WTC11 (cell line): ENCODE measurements at regions not wholly inside any gene's neighbourhood (a gene's known extent, or its start where the extent isn't known, plus 50 kb on each side); places are given as distances from the start of the nearest gene placed in this dataset.

Experiments
- ATF1 ChIP-seq: sonication (generic); formaldehyde crosslinking; IDR thresholded peaks from 2 replicates; pipeline ENCODE4 v1.8.1; 2023; ENCODE audit warnings: mild to moderate bottlenecking, moderate library complexity, missing genetic modification reagents
- CTCF ChIP-seq: fragments of 200-600 bp; IDR thresholded peaks from 2 replicates; pipeline ENCODE4 v1.8.0; 2022; ENCODE audit warnings: antibody characterized with exemption
- MAX ChIP-seq: sonication (generic); formaldehyde crosslinking; IDR thresholded peaks from 2 replicates; pipeline ENCODE4 v1.8.0; 2022; ENCODE audit warnings: mild to moderate bottlenecking, missing genetic modification reagents
- ZNF512 ChIP-seq: sonication (generic); formaldehyde crosslinking; IDR thresholded peaks from 2 replicates; pipeline ENCODE4 v1.8.1; 2022; ENCODE audit warnings: missing genetic modification reagents, borderline replicate concordance
- TF ChIP-seq, protein P1 (sequence below): sonication (generic); formaldehyde crosslinking; conservative IDR thresholded peaks from 2 replicates; pipeline ENCODE4 v1.8.1; 2022; ENCODE audit warnings: mild to moderate bottlenecking, missing genetic modification reagents
- TF ChIP-seq, protein P2 (sequence below): sonication (generic); formaldehyde crosslinking; IDR thresholded peaks from 2 replicates; pipeline ENCODE4 v1.8.1; 2023; ENCODE audit warnings: mild to moderate bottlenecking, missing genetic modification reagents
- TF ChIP-seq, protein P3 (sequence below): sonication (generic); formaldehyde crosslinking; IDR thresholded peaks from 2 replicates; pipeline ENCODE4 v1.8.1; 2023; ENCODE audit warnings: mild to moderate bottlenecking, missing genetic modification reagents, moderate library complexity

GRCh38 chr4:55183926-55184599 lies 58.7 kb upstream of the KDR start:
- TF ChIP-seq CTCF (no peak), ZNF512 (CRISPR knock-in tag) (no peak), ATF1 (CRISPR knock-in tag) (no peak), MAX (CRISPR knock-in tag) (0 out of 2 replicates have a peak, but pooled peaks have one; percentile 8)
- TF ChIP-seq, protein P1, sequence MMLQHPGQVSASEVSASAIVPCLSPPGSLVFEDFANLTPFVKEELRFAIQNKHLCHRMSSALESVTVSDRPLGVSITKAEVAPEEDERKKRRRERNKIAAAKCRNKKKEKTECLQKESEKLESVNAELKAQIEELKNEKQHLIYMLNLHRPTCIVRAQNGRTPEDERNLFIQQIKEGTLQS (CRISPR knock-in tag) = no peak
- TF ChIP-seq, protein P2, sequence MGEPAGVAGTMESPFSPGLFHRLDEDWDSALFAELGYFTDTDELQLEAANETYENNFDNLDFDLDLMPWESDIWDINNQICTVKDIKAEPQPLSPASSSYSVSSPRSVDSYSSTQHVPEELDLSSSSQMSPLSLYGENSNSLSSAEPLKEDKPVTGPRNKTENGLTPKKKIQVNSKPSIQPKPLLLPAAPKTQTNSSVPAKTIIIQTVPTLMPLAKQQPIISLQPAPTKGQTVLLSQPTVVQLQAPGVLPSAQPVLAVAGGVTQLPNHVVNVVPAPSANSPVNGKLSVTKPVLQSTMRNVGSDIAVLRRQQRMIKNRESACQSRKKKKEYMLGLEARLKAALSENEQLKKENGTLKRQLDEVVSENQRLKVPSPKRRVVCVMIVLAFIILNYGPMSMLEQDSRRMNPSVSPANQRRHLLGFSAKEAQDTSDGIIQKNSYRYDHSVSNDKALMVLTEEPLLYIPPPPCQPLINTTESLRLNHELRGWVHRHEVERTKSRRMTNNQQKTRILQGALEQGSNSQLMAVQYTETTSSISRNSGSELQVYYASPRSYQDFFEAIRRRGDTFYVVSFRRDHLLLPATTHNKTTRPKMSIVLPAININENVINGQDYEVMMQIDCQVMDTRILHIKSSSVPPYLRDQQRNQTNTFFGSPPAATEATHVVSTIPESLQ (CRISPR knock-in tag) = no peak
- TF ChIP-seq, protein P3, sequence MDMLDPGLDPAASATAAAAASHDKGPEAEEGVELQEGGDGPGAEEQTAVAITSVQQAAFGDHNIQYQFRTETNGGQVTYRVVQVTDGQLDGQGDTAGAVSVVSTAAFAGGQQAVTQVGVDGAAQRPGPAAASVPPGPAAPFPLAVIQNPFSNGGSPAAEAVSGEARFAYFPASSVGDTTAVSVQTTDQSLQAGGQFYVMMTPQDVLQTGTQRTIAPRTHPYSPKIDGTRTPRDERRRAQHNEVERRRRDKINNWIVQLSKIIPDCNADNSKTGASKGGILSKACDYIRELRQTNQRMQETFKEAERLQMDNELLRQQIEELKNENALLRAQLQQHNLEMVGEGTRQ (CRISPR knock-in tag) = no peak
